ENCODE measurements at regions not wholly inside any gene's neighbourhood (a gene's known extent, or its start where the extent isn't known, plus 50 kb on each side); places are given as distances from the start of the nearest gene placed in this dataset.
"Not testable (repeated sequence)": the region's sequence is repeated elsewhere in the genome, so short reads cannot be mapped to it uniquely, and the experiment has no call there.

DNA sequence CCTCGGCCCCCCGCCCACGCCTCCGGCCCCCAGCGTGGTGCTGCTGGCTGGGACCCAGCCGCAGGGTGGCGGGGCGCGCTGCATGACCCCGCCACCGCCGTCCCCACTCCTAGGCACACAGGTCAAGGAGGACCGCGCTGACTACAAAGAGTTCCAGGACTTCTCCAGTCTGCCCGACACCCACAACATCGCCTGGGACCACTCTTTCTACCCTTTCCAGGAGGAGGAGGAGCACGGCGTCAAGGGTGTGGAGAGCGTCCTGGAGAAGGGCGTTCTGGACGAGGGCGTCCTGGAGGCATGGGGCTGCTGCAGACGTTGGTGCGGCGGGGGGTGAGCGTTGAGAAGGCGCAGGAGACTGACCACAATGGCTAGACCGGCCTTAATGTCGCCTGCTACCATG lies 101.7 kb upstream of the OR4C13 start:
- TF ChIP-seq, protein P1, sequence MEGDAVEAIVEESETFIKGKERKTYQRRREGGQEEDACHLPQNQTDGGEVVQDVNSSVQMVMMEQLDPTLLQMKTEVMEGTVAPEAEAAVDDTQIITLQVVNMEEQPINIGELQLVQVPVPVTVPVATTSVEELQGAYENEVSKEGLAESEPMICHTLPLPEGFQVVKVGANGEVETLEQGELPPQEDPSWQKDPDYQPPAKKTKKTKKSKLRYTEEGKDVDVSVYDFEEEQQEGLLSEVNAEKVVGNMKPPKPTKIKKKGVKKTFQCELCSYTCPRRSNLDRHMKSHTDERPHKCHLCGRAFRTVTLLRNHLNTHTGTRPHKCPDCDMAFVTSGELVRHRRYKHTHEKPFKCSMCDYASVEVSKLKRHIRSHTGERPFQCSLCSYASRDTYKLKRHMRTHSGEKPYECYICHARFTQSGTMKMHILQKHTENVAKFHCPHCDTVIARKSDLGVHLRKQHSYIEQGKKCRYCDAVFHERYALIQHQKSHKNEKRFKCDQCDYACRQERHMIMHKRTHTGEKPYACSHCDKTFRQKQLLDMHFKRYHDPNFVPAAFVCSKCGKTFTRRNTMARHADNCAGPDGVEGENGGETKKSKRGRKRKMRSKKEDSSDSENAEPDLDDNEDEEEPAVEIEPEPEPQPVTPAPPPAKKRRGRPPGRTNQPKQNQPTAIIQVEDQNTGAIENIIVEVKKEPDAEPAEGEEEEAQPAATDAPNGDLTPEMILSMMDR (IDR thresholded peaks at IDR 0.05; ENCODE audit: low read depth, low read length), result not testable (repeated sequence)
- TF ChIP-seq EZH2phosphoT487 (IDR thresholded peaks at IDR 0.05; ENCODE audit: low read depth), result not testable (repeated sequence)

Measured in OCI-LY3 (cell line).